ENCODE measurements at regions not wholly inside any gene's neighbourhood (a gene's known extent, or its start where the extent isn't known, plus 50 kb on each side); places are given as distances from the start of the nearest gene placed in this dataset.

DNA sequence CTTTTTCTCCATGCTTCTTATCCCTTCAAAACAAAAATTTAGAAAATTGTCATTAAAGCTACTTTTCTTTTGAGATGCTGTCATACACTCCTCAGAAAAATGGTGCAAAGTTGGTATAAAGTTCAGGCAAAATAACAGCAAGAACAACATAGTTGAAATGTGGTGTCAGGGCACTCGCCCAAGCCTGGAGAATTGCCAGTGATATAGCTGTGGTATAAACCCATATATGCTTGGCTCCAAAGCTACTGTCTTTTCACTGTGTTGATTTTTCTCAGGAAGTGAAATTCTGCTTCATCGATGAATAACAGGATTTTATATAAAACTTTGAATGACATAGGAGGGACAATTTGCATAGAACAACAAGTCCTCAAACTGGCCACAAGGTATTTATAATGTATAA, 2532.9 kb downstream of the PCDH9 start:
- TF ChIP-seq POLR2A (IDR thresholded peaks at IDR 0.05; ENCODE audit: low read depth) (no peak), EP300 (IDR thresholded peaks at IDR 0.05) (no peak)
- TF ChIP-seq, protein P1, sequence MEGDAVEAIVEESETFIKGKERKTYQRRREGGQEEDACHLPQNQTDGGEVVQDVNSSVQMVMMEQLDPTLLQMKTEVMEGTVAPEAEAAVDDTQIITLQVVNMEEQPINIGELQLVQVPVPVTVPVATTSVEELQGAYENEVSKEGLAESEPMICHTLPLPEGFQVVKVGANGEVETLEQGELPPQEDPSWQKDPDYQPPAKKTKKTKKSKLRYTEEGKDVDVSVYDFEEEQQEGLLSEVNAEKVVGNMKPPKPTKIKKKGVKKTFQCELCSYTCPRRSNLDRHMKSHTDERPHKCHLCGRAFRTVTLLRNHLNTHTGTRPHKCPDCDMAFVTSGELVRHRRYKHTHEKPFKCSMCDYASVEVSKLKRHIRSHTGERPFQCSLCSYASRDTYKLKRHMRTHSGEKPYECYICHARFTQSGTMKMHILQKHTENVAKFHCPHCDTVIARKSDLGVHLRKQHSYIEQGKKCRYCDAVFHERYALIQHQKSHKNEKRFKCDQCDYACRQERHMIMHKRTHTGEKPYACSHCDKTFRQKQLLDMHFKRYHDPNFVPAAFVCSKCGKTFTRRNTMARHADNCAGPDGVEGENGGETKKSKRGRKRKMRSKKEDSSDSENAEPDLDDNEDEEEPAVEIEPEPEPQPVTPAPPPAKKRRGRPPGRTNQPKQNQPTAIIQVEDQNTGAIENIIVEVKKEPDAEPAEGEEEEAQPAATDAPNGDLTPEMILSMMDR (IDR thresholded peaks at IDR 0.05), result no peak

All from esophagus muscularis mucosa (tissue), 4 donors.